PC-3 (cell line): ENCODE measurements at regions not wholly inside any gene's neighbourhood (a gene's known extent, or its start where the extent isn't known, plus 50 kb on each side); places are given as distances from the start of the nearest gene placed in this dataset.

ENCODE experiments used
- CTCF ChIP-seq: fragments of 300-600 bp; sonication (generic); conservative IDR thresholded peaks from 2 replicates; pipeline ENCODE4 v1.5.1; 2017; ENCODE audit warnings: antibody characterized with exemption, low read depth, mild to moderate bottlenecking, low read length
- EZH2 ChIP-seq: fragments of 300-600 bp; sonication (generic); IDR thresholded peaks from one replicate; pipeline ENCODE4 v1.6.1; 2017; ENCODE audit warnings: antibody characterized with exemption, mild to moderate bottlenecking, low read length; ENCODE audit not compliant: unreplicated experiment

GRCh38 chr4:41865306-41865980, 69.8 kb upstream of the TMEM33 start:
- TF ChIP-seq CTCF = no peak
- no peak for TF ChIP-seq EZH2
